ENCODE measurements at regions not wholly inside any gene's neighbourhood (a gene's known extent, or its start where the extent isn't known, plus 50 kb on each side); places are given as distances from the start of the nearest gene placed in this dataset.

DNA sequence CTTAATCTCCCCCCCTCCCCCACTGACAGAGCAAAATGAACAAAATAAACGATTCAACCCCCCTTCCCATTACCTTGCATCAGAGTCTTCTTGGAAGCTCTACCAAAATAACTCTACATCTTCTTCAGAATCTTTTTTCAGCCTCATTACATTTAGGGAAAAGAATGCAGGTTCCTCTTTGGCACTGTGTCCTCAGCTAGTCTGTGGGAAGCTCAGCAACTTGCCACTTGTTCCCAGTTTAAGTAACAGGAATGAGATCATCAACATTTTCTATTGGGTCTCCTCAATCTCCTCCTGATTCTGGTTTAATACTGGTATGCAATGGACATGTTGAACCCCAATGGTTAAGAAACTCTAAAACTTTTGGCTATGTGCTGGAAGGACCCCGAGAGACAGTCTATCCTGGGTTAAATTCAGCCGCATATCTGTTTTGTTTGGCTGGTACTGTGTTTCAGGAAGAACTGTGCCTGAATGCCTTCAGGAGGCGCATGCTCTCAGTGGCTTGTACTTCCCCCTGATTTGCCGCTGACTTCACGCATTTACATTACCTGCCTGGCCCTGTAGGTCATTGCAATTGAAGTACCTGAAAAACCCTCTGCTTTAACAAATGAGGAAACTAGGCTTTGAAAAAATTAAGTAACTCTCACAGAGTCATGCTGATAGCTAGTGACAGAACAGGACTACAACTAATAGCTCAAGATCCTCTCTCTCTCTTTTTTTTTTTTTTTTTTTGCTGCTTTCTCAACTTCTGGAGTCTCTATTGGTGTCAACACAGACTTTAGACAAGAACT, 78.1 kb upstream of the HMHB1 start:
- TF ChIP-seq, protein P1, sequence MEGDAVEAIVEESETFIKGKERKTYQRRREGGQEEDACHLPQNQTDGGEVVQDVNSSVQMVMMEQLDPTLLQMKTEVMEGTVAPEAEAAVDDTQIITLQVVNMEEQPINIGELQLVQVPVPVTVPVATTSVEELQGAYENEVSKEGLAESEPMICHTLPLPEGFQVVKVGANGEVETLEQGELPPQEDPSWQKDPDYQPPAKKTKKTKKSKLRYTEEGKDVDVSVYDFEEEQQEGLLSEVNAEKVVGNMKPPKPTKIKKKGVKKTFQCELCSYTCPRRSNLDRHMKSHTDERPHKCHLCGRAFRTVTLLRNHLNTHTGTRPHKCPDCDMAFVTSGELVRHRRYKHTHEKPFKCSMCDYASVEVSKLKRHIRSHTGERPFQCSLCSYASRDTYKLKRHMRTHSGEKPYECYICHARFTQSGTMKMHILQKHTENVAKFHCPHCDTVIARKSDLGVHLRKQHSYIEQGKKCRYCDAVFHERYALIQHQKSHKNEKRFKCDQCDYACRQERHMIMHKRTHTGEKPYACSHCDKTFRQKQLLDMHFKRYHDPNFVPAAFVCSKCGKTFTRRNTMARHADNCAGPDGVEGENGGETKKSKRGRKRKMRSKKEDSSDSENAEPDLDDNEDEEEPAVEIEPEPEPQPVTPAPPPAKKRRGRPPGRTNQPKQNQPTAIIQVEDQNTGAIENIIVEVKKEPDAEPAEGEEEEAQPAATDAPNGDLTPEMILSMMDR (IDR thresholded peaks at IDR 0.05; ENCODE audit: insufficient read depth, low read depth, low read length), result no peak
- DNase-seq (ENCODE audit: low read depth), result no peak
- H3K4me3 ChIP-seq (ENCODE audit: low read depth, low read length), result no peak overlapping the region

DNA sequence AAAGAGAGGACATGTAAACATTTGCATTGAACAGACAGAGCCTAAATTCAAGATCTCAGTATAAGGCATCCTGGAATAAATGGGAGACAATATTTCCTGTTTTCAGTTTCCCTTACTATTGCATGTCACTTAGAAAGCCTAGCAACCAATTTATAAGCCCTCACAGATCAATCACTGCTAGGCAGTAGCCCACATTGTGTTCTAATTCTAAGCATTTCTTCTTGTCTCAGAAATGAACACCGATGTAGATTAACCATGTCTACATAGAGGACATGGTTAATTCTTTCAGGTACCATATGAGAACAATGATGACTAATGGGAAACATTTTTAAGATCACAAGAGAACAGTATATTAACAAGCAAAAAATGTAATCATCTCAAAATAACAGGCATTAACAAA, 79.6 kb upstream of the HMHB1 start:
- TF ChIP-seq, protein P1 (IDR thresholded peaks at IDR 0.05; ENCODE audit: insufficient read depth, low read depth, low read length), result no peak
- DNase-seq (ENCODE audit: low read depth), result no peak
- no peak overlapping the region for H3K4me3 ChIP-seq (ENCODE audit: low read depth, low read length)

DNA sequence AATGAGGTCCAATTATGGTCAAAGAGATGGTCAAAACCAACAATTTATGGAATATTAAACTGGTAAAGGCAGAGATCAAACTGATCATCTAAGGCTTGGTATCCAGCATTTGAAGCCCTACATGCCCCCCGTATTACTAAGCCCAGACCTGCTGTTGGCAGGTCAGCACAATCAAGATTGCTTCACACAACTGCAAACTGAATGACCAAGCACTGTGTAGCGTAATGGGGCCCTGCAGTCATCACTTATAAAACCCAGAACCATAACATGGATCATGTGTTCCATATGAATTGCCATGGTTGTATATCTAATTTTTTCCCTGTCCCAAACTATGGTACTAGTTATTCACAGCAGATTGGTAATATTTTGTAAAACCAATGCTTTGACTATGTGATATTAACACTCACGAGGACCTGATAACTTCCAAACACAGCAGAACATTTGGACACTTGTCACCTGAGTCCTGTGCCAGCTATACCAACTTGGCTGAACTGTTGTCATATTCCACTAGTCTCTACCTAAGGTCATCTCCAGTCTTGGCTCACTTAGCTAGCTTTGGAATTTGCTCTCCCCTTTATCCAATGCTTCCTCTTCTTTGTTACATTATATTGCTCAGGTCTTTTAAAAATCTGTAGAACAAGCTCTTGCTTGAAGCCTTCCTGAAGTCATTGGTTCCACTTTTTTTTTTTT, 81.7 kb upstream of the HMHB1 start:
- no peak for DNase-seq (ENCODE audit: low read depth)
- no peak overlapping the region for H3K4me3 ChIP-seq (ENCODE audit: low read depth, low read length)
- TF ChIP-seq, protein P1 (IDR thresholded peaks at IDR 0.05; ENCODE audit: insufficient read depth, low read depth, low read length), result no peak

DNA sequence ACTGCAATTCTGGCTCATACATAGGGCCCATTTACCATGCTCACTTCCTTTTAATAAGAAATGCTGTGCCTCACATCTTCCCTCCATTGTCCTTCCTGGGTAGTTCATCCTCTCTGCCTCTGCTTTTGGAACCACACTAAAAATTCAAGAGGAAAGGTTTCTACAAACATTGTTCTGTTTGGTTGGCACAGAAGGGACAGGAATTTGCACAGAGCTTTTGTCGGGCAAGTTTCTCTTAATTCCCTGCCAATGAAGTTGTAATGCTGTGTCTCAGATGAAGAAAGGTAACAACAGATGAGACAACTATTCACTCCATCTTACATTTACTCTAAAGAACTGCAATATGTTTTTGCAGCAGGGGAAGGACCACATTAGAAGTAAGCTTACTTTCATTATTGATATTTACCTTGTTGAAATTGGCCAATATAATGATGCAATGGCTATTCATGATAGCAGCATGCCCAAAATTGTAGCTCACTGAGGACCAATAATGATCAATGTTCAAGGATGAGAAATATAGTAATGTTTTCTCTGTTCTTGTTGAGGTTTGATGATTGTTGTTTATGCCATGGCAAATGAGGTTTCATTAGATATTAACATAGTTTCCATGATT, 82.5 kb upstream of the HMHB1 start:
- DNase-seq (ENCODE audit: low read depth), result no peak
- H3K4me3 ChIP-seq (ENCODE audit: low read depth, low read length), result no peak overlapping the region
- TF ChIP-seq, protein P1 (IDR thresholded peaks at IDR 0.05; ENCODE audit: insufficient read depth, low read depth, low read length), result no peak

DNA sequence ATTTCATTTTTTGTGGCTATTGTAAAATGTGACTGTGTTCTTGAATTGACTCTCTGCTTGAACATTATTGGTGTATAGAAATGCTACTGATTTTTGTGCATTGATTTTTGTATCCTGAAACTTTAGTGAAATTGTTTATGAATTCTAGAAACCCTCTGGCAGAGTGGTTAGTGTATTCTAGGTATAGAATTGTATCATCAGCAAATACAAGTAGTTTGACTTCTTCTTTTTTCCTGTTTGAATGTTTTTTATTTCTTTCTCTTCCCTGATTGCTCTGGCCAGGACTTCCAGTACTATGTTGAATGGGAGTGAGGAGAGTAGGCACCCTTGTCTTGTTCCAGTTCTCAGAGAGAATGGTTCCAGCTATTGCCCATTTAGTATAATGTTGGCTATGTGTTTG, 88.8 kb upstream of the HMHB1 start:
- no peak overlapping the region for H3K4me3 ChIP-seq (ENCODE audit: low read depth, low read length)
- TF ChIP-seq, protein P1 (IDR thresholded peaks at IDR 0.05; ENCODE audit: insufficient read depth, low read depth, low read length), result no peak
- no peak for DNase-seq (ENCODE audit: low read depth)

DNA sequence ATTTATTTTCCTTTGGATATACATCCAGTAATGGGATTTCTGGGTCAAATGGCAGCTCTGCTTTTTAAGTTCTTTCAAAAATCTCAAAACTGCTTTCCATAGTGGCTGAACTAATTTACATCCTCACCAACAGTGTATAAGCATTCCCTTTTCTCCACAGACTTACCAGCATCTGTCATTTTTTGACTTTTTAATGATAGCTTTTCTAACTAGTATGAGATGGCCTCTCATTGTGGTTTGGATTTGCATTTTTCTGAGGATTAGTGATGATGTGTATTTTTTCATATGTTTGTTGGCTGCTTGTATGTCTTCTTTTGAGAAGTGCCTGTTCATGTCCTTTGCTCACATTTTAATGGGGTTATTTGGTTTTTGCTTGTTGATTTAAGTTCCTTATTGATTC, 90.0 kb upstream of the HMHB1 start:
- TF ChIP-seq, protein P1 (IDR thresholded peaks at IDR 0.05; ENCODE audit: insufficient read depth, low read depth, low read length), result no peak
- DNase-seq (ENCODE audit: low read depth), result no peak
- H3K4me3 ChIP-seq (ENCODE audit: low read depth, low read length), result no peak overlapping the region

All from fibroblast of villous mesenchyme (primary cell).